ENCODE measurements at regions not wholly inside any gene's neighbourhood (a gene's known extent, or its start where the extent isn't known, plus 50 kb on each side); places are given as distances from the start of the nearest gene placed in this dataset.

DNA sequence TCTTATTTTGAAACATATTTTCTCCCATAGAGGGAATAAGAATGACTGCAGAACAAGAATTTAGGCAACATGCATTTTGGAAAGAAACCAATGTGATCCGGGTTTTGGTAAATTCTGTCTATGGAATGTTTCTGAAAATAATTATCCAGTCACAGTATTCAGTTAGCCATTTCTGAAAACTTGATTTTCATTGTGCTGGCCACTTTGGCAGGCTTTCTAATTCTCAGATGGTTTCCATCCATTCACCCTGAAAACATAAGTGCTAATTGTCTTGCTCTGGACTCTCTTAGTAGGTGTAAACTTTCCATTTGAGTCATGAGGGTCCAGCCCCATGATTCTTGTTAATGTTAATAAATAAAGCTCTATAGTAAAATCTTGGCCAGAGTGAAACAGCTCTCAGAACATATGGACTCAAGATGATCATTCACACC, 176.5 kb downstream of the RBM43 start:
- no peak for TF ChIP-seq EZH2 (IDR thresholded peaks at IDR 0.05; ENCODE audit: low read length, unreplicated experiment)
- TF ChIP-seq, protein P1, sequence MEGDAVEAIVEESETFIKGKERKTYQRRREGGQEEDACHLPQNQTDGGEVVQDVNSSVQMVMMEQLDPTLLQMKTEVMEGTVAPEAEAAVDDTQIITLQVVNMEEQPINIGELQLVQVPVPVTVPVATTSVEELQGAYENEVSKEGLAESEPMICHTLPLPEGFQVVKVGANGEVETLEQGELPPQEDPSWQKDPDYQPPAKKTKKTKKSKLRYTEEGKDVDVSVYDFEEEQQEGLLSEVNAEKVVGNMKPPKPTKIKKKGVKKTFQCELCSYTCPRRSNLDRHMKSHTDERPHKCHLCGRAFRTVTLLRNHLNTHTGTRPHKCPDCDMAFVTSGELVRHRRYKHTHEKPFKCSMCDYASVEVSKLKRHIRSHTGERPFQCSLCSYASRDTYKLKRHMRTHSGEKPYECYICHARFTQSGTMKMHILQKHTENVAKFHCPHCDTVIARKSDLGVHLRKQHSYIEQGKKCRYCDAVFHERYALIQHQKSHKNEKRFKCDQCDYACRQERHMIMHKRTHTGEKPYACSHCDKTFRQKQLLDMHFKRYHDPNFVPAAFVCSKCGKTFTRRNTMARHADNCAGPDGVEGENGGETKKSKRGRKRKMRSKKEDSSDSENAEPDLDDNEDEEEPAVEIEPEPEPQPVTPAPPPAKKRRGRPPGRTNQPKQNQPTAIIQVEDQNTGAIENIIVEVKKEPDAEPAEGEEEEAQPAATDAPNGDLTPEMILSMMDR (conservative IDR thresholded peaks at IDR 0.05; ENCODE audit: low read depth, low read length) = no peak

Data from PC-3 (cell line).